C4-2B (cell line): ENCODE measurements at regions not wholly inside any gene's neighbourhood (a gene's known extent, or its start where the extent isn't known, plus 50 kb on each side); places are given as distances from the start of the nearest gene placed in this dataset.

Source experiments
- H3K27ac ChIP-seq: fragments of 450-650 bp; 2 replicates; pipeline ENCODE4 v1.5.1; 2017
- ZFX ChIP-seq: fragments of 450-650 bp; IDR thresholded peaks from 2 replicates; pipeline ENCODE4 v1.6.1; 2017
- TF ChIP-seq, protein P1 (sequence below): fragments of 450-650 bp; conservative IDR thresholded peaks from 2 replicates; pipeline ENCODE4 v1.5.1; 2017; ENCODE audit warnings: mild to moderate bottlenecking

DNA sequence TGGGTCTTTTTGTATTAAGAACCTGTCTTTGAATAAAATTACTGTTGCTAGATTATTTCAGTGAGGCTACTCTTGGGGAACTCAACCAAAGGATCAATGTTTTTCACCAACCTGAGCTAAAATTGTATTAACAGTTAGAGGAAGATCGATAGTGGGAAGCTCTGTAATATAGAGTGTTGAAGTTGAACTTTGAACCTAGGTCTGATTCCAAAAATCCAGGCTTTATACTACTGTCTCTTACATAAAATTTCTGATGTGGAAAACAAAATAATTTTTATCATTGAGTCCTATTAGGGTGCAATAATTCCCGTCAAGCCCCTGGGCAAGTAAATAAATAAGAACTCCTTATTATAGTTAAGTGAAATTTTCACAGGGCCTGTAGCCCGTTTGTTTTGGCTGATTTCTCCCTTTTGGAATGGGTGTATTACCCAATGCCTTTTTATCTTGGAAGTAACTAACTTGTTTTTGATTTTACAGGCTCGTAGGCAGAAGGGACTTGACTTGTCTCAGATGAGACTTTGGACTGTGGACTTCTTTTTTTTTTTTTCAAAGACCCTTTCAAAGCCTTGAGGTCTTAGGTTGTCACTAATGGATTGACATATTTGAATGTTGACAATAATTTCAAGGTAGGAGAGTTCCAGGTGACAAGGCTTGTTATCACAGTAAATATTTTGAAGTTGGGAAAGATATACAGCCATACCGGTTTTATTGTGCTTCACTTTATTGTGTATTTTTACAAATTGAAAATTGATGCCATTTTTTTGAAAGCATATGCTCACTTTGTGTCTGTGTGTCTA, 276.1 kb downstream of the NFKBIZ start:
- TF ChIP-seq ZFX: no peak
- TF ChIP-seq, protein P1, sequence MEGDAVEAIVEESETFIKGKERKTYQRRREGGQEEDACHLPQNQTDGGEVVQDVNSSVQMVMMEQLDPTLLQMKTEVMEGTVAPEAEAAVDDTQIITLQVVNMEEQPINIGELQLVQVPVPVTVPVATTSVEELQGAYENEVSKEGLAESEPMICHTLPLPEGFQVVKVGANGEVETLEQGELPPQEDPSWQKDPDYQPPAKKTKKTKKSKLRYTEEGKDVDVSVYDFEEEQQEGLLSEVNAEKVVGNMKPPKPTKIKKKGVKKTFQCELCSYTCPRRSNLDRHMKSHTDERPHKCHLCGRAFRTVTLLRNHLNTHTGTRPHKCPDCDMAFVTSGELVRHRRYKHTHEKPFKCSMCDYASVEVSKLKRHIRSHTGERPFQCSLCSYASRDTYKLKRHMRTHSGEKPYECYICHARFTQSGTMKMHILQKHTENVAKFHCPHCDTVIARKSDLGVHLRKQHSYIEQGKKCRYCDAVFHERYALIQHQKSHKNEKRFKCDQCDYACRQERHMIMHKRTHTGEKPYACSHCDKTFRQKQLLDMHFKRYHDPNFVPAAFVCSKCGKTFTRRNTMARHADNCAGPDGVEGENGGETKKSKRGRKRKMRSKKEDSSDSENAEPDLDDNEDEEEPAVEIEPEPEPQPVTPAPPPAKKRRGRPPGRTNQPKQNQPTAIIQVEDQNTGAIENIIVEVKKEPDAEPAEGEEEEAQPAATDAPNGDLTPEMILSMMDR: no peak
- H3K27ac ChIP-seq: no peak overlapping the region

DNA sequence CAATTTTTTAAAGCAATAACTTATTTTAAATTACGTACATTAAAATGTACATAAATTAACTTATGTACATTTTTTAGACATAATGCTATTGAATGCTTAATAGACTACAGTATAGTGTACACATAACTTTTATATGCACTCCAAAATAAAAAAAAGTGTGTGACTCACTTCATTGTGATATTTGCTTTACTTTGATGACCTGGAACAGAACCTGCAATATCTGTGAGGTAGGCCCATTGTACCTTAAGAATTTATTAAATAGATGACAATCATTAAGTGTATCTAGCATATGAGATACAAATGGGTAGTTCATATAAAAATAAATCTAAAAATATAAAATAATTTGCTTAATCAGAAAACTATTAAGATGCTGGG, 276.7 kb downstream of the NFKBIZ start:
- H3K27ac ChIP-seq: no peak overlapping the region
- TF ChIP-seq ZFX: no peak
- TF ChIP-seq, protein P1: no peak

DNA sequence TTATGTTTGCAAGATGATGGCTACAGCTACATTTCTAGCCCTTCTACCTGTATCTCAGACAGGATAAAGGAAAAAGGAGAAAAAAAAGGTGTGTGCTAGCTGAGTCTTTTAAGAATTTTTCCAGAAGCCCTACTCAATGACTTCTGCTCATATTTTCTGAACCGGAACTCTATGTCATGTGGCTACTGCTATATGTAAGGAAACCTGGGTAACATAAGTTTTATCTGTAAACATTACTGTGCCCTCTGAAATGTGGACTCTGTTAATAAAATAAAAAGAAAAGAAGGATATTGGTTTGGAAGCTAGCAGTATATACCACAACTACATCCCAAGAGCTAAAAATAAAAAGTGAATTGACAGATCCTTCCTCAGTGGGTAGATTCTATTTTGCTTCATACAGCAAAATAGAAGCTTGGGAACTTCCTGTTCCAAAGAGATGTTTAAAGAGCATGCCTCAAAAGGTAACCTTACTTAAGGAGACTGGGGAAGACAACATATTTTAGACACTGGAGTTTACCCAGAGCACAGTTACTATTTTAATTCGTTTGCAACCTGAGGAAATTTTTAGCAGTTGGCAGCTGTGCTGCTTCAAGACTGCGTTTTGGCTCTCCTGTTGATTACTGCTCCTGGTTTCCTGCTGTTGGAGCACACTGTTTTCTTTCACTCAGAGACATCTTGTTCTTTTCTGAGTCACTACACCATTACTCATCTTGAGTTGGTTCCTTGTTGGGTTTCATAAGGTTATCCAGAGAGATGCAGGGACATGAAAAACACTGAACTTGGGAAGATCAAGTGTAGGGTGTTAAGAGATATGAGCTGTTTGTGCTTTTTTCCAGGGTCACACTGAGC, 280.7 kb downstream of the NFKBIZ start:
- TF ChIP-seq ZFX: no peak
- TF ChIP-seq, protein P1: no peak
- no peak overlapping the region for H3K27ac ChIP-seq

DNA sequence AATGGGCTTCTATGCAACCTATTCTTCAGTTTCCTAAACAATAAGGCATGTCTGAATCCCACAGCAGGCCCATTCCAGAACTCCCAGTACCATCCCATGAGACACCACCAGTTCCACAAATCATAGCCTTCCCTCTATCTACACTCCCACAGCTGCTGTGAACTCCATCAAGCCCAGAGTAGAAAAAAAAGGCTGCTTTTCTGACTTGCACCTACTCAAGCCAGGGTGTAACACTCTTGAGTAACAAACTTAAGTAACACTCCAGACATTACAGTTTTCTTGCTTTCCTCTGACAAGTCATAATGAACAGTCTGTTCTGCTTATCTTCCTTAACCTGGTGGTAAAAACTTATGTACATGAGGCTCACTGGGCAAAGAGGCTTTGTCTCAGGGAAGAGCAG, 283.1 kb downstream of the NFKBIZ start:
- TF ChIP-seq, protein P1: no peak
- no peak for TF ChIP-seq ZFX
- no peak overlapping the region for H3K27ac ChIP-seq

DNA sequence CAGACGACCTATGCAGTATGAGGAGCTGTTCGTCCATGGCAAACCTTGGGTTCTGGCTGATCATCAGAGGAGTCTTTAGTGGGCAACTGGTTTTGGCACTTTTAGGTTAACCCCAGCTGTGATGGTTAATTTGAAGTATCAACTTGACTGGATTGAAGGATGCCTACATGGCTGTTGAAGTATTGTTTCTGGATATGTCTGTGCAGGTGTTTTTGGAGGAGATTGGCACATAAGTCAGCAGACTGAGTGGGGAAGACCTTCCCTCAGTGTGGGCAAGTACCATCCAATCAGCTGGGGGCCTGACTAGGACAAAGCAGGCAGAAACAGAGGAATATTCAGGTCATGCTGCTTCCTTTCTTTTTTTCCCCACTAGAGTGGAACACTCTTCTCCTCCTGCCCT, 284.1 kb downstream of the NFKBIZ start:
- TF ChIP-seq, protein P1: no peak
- no peak for TF ChIP-seq ZFX
- no peak overlapping the region for H3K27ac ChIP-seq

DNA sequence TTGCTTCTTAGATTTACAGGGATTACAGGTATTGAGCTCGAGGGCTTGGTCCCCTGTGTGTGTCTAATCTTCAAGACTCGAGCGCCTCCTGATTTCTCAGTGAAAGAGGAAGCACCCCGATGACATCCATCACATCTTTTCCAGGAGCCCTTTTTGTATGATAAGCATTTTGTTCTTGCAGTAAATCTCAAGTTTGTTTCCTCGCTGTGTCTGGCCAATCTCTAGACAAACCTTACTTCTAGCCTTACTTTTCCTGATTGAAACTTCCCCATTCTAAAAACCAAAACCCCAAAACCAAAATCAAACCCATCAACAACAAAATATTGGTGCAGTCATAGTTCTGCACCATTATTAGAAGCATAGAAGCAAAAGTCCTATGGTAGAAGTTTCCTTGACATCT, 286.0 kb downstream of the NFKBIZ start:
- H3K27ac ChIP-seq: no peak overlapping the region

More for the DNA sequence above, 286.0 kb downstream of the NFKBIZ start:
- TF ChIP-seq ZFX: no peak
- TF ChIP-seq, protein P1: no peak
